Ovary (tissue), 3 donors: ENCODE measurements at regions not wholly inside any gene's neighbourhood (a gene's known extent, or its start where the extent isn't known, plus 50 kb on each side); places are given as distances from the start of the nearest gene placed in this dataset.
"Not testable (repeated sequence)": the region's sequence is repeated elsewhere in the genome, so short reads cannot be mapped to it uniquely, and the experiment has no call there.

ENCODE experiments used
- CTCF ChIP-seq, 3 donors: fragments of 450-650 bp in 2 of 3; fragments of 200-600 bp in 1 of 3; IDR thresholded peaks; one replicate each; pipeline versions ENCODE4 v1.5.1 to v1.8.0; 2016 to 2022; ENCODE audit warnings: antibody characterized with exemption in 3 of 3, mild to moderate bottlenecking in 1 of 3
- EP300 ChIP-seq: sonication (generic); formaldehyde crosslinking; IDR thresholded peaks from one replicate; pipeline ENCODE4 v1.6.1; 2017; ENCODE audit warnings: antibody characterized with exemption
- donor health status: DM: no; HTN: no; CAD: no.

- TF ChIP-seq CTCF (IDR thresholded peaks at IDR 0.05); EP300: not testable (repeated sequence)
These were observed 106.8 kb downstream of the TNFRSF13B start for GRCh38 chr17:16865077-16865613.
